ENCODE measurements at regions not wholly inside any gene's neighbourhood (a gene's known extent, or its start where the extent isn't known, plus 50 kb on each side); places are given as distances from the start of the nearest gene placed in this dataset.

DNA sequence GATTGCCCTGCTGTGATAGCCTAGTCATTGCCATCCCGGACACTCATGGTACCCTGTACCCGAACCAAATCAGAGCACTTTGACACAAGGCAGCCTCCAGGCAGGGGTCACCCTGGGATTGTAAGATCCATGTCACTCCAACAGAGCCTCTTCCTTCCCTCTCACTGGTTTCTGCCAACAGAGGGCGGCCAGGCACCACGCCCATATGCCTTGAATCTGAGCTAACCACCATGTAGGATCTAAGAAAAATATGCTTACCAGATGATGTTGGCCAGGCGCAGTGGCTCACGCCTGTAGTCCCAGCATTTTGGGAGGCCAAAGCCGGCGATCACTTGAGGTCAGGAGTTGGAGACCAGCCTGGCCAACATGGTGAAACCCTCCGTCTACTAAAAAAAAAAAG lies 389.2 kb upstream of the KLF6 start:
- TF ChIP-seq EP300 (IDR thresholded peaks at IDR 0.05) (no peak), POLR2A (IDR thresholded peaks at IDR 0.05) (no peak)
- TF ChIP-seq, protein P1, sequence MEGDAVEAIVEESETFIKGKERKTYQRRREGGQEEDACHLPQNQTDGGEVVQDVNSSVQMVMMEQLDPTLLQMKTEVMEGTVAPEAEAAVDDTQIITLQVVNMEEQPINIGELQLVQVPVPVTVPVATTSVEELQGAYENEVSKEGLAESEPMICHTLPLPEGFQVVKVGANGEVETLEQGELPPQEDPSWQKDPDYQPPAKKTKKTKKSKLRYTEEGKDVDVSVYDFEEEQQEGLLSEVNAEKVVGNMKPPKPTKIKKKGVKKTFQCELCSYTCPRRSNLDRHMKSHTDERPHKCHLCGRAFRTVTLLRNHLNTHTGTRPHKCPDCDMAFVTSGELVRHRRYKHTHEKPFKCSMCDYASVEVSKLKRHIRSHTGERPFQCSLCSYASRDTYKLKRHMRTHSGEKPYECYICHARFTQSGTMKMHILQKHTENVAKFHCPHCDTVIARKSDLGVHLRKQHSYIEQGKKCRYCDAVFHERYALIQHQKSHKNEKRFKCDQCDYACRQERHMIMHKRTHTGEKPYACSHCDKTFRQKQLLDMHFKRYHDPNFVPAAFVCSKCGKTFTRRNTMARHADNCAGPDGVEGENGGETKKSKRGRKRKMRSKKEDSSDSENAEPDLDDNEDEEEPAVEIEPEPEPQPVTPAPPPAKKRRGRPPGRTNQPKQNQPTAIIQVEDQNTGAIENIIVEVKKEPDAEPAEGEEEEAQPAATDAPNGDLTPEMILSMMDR (IDR thresholded peaks at IDR 0.05): no peak
